ENCODE measurements at regions not wholly inside any gene's neighbourhood (a gene's known extent, or its start where the extent isn't known, plus 50 kb on each side); places are given as distances from the start of the nearest gene placed in this dataset.

DNA sequence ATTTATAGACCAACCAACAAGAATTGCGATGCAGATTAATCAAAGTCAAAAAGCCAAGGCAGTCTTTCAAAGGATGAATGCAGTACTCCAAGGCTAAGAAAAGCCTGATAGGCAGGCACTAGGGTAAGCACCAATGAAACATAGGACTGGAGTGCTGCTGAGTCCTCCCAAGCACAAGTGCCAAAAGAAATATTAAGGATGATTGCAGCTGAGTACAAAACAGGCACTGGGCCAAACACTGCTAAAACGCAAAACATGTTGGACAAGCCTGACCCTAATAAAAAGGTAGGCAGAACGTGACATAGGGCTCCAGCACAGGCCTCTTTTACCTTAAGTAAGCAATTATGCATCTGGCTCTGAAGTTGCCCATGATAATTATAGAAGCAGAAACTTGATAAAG lies 160.1 kb upstream of the LRP1B start:
- TF ChIP-seq, protein P1, sequence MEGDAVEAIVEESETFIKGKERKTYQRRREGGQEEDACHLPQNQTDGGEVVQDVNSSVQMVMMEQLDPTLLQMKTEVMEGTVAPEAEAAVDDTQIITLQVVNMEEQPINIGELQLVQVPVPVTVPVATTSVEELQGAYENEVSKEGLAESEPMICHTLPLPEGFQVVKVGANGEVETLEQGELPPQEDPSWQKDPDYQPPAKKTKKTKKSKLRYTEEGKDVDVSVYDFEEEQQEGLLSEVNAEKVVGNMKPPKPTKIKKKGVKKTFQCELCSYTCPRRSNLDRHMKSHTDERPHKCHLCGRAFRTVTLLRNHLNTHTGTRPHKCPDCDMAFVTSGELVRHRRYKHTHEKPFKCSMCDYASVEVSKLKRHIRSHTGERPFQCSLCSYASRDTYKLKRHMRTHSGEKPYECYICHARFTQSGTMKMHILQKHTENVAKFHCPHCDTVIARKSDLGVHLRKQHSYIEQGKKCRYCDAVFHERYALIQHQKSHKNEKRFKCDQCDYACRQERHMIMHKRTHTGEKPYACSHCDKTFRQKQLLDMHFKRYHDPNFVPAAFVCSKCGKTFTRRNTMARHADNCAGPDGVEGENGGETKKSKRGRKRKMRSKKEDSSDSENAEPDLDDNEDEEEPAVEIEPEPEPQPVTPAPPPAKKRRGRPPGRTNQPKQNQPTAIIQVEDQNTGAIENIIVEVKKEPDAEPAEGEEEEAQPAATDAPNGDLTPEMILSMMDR (conservative IDR thresholded peaks at IDR 0.05; ENCODE audit: low read length), result no peak
- TF ChIP-seq EZH2phosphoT487 (IDR thresholded peaks at IDR 0.05; ENCODE audit: borderline replicate concordance), result no peak

All from Loucy (cell line).